ENCODE measurements at regions not wholly inside any gene's neighbourhood (a gene's known extent, or its start where the extent isn't known, plus 50 kb on each side); places are given as distances from the start of the nearest gene placed in this dataset.

GRCh38 chrX:101732870-101733269, 73.2 kb upstream of the ARMCX2 start:
- Histone ChIP-seq H3K4me3 (ENCODE audit: low read depth, low read length) (no peak overlapping the region), H3K36me3 (ENCODE audit: control insufficient read depth in 2 of 2, insufficient read depth in 1 of 2, low read length in 2 of 2) (no peaks in the 10 kb centered on the region), H3K9me3 (ENCODE audit: control insufficient read depth, insufficient read depth, low read depth, low read length) (no peaks in the 10 kb centered on the region), H3K27ac (ENCODE audit: extremely low read depth, low read depth, low read length) (no peak overlapping the region), H3K4me1 (ENCODE audit: control insufficient read depth, insufficient read depth, low read length) (no peaks in the 10 kb centered on the region)
- POLR2A ChIA-PET = no interaction called here
- CTCF ChIA-PET = interaction anchor here (0.6 kb wide), 1 partner anchor 1479 kb away, joined by 5 read pairs; no protein-coding TSS in a partner anchor
- no peak for TF ChIP-seq ZNF37A (tag by site-specific recombination; IDR thresholded peaks at IDR 0.05)
- no peak for TF ChIP-seq ZNF768 (tag by site-specific recombination; IDR thresholded peaks at IDR 0.05)
- no peak for TF ChIP-seq HOXD13 (CRISPR knock-in tag; IDR thresholded peaks at IDR 0.05; ENCODE audit: borderline replicate concordance)
- no peak for TF ChIP-seq ZBTB48 (tag by site-specific recombination; IDR thresholded peaks at IDR 0.05)
- no peak for TF ChIP-seq ZNF654 (tag by site-specific recombination; IDR thresholded peaks at IDR 0.05; ENCODE audit: low read depth)
- TF ChIP-seq ZNF184 (tag by site-specific recombination; IDR thresholded peaks at IDR 0.05) = no peak
- no peak for TF ChIP-seq PATZ1 (tag by site-specific recombination; IDR thresholded peaks at IDR 0.05)
- TF ChIP-seq ZNF48 (tag by site-specific recombination; IDR thresholded peaks at IDR 0.05) = no peak
- no peak for TF ChIP-seq ZNF335 (tag by site-specific recombination; conservative IDR thresholded peaks at IDR 0.05)
- TF ChIP-seq ZSCAN30 (tag by site-specific recombination; IDR thresholded peaks at IDR 0.05) = no peak
- TF ChIP-seq ZNF433 (tag by site-specific recombination; IDR thresholded peaks at IDR 0.05; ENCODE audit: low read depth) = no peak
- TF ChIP-seq ZNF692 (tag by site-specific recombination; IDR thresholded peaks at IDR 0.05) = no peak
- TF ChIP-seq HIC1 (tag by site-specific recombination; IDR thresholded peaks at IDR 0.05) = no peak
- no peak for TF ChIP-seq ZNF513 (tag by site-specific recombination; IDR thresholded peaks at IDR 0.05)
- no peak for TF ChIP-seq ZNF416 (tag by site-specific recombination; IDR thresholded peaks at IDR 0.05)
- TF ChIP-seq ZNF138 (tag by site-specific recombination; IDR thresholded peaks at IDR 0.05; ENCODE audit: borderline replicate concordance) = no peak
- TF ChIP-seq ZNF10 (tag by site-specific recombination; IDR thresholded peaks at IDR 0.05) = no peak
- TF ChIP-seq ZNF571 (tag by site-specific recombination; IDR thresholded peaks at IDR 0.05) = no peak
- no peak for TF ChIP-seq ZNF776 (tag by site-specific recombination; IDR thresholded peaks at IDR 0.05; ENCODE audit: borderline replicate concordance)
- no peak for TF ChIP-seq ZBTB49 (tag by site-specific recombination; IDR thresholded peaks at IDR 0.05; ENCODE audit: low read depth)
